ENCODE measurements at regions not wholly inside any gene's neighbourhood (a gene's known extent, or its start where the extent isn't known, plus 50 kb on each side); places are given as distances from the start of the nearest gene placed in this dataset.

DNA sequence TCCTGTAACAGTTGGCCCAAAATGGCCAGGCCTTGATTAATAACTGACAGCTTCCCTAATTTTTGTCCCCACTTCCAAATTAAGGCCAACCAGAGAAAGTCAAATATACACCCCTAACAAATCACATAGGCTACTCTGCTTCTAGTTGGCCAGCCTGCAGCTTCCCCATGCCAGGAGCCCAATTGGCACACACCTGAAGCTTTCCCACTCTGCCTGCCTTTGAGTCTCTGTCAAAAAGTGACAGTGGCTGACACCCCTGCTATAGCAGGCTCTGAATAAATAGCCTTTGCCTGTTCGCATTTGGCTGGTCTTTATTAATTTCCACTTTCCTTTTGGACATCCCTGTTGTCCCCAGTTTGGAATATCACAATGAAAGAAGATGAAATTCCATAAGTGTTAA, 256.6 kb upstream of the NCKAP5 start:
- no peak for DNase-seq (ENCODE audit: low spot score)
- Histone ChIP-seq H3K18ac (ENCODE audit: low read length) (no peak overlapping the region), H2BK15ac (ENCODE audit: low read length) (no peak overlapping the region), H3K14ac (ENCODE audit: low read length) (no peak overlapping the region), H3K27me3 (ENCODE audit: control insufficient read depth in 3 of 3, insufficient read depth in 3 of 3, low read depth in 1 of 3, low read length in 3 of 3) (no peaks in the 10 kb centered on the region), H3K27ac (replicated peaks; ENCODE audit: low read length) (no peak overlapping the region), H3K36me3 (replicated peaks in 1 of 2; ENCODE audit: control insufficient read depth in 2 of 2, insufficient read depth in 2 of 2, low read length in 2 of 2) (no peaks in the 10 kb centered on the region), H3K4me2 (ENCODE audit: insufficient read depth, low read length, poor library complexity, severe bottlenecking) (no peak overlapping the region), H2BK5ac (ENCODE audit: low read length) (no peak overlapping the region), H3K4ac (ENCODE audit: low read length) (no peak overlapping the region), H2BK12ac (ENCODE audit: low read length) (no peak overlapping the region), H2AFZ (ENCODE audit: low read length) (no peak overlapping the region), H2BK120ac (ENCODE audit: low read depth, low read length) (no peak overlapping the region), H3K4me1 (ENCODE audit: control insufficient read depth in 2 of 2, insufficient read depth in 1 of 2, low read depth in 1 of 2, low read length in 2 of 2) (peaks cover under 1 to 2% of the 10 kb centered on the region in 2 donors), H2AK5ac (ENCODE audit: low read depth, low read length) (no peak overlapping the region), H3K9me3 (replicated peaks in 1 of 2; ENCODE audit: control insufficient read depth in 2 of 2, insufficient read depth in 1 of 2, low read depth in 1 of 2, low read length in 2 of 2) (no peaks in the 10 kb centered on the region), H3K23ac (ENCODE audit: low read depth, low read length, poor library complexity) (no peak overlapping the region), H3K4me3 (ENCODE audit: low read length in 2 of 2) (no peak overlapping the region), H3K79me1 (ENCODE audit: low read depth, low read length) (no peaks in the 10 kb centered on the region), H4K91ac (ENCODE audit: low read depth, low read length, poor library complexity) (no peak overlapping the region), H4K8ac (ENCODE audit: low read depth, low read length) (no peak overlapping the region), H3K9ac (ENCODE audit: low read depth, low read length, poor library complexity) (no peak overlapping the region)
- no CpG with 5 or more reads among the region's 1 CpG for WGBS, 2 donors (ENCODE audit: extremely low coverage in 2 of 2, insufficient read length in 2 of 2, insufficient replicate concordance in 1 of 2)

DNA sequence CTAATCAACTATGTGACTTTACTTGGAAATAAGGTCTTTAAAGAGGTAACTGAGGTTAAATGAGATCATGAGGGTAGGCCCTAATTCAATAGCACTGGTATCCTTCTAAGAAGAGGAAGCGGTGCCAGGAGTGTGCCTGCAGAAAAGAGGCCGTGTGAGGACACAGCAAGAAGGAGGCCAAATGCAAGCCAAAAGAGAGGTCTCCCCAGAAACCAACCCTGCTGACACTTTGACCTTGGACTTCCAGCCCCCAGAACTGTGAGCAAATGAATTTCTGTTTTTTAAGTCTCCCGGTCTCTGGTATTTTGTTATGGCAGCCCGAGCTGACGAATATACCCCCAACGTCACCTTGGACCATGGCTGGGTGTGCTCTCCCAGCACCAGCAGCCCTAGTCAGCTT, 257.5 kb upstream of the NCKAP5 start:
- DNase-seq (ENCODE audit: low spot score), result no peak
- Histone ChIP-seq H2BK120ac (ENCODE audit: low read depth, low read length) (no peak overlapping the region), H3K4me2 (ENCODE audit: insufficient read depth, low read length, poor library complexity, severe bottlenecking) (no peak overlapping the region), H3K18ac (ENCODE audit: low read length) (no peak overlapping the region), H4K91ac (ENCODE audit: low read depth, low read length, poor library complexity) (no peak overlapping the region), H3K79me1 (ENCODE audit: low read depth, low read length) (no peaks in the 10 kb centered on the region), H3K9me3 (replicated peaks in 1 of 2; ENCODE audit: control insufficient read depth in 2 of 2, insufficient read depth in 1 of 2, low read depth in 1 of 2, low read length in 2 of 2) (no peaks in the 10 kb centered on the region), H3K23ac (ENCODE audit: low read depth, low read length, poor library complexity) (no peak overlapping the region), H2AK5ac (ENCODE audit: low read depth, low read length) (no peak overlapping the region), H3K36me3 (replicated peaks in 1 of 2; ENCODE audit: control insufficient read depth in 2 of 2, insufficient read depth in 2 of 2, low read length in 2 of 2) (no peaks in the 10 kb centered on the region), H2BK15ac (ENCODE audit: low read length) (no peak overlapping the region), H3K4me1 (ENCODE audit: control insufficient read depth in 2 of 2, insufficient read depth in 1 of 2, low read depth in 1 of 2, low read length in 2 of 2) (peaks cover 1 to 2% of the 10 kb centered on the region in 2 donors), H3K27me3 (ENCODE audit: control insufficient read depth in 3 of 3, insufficient read depth in 3 of 3, low read depth in 1 of 3, low read length in 3 of 3) (no peaks in the 10 kb centered on the region), H3K27ac (replicated peaks; ENCODE audit: low read length) (no peak overlapping the region), H2BK5ac (ENCODE audit: low read length) (no peak overlapping the region), H3K4me3 (ENCODE audit: low read length in 2 of 2) (no peak overlapping the region), H3K14ac (ENCODE audit: low read length) (no peak overlapping the region), H2BK12ac (ENCODE audit: low read length) (no peak overlapping the region), H4K8ac (ENCODE audit: low read depth, low read length) (no peak overlapping the region), H3K4ac (ENCODE audit: low read length) (no peak overlapping the region), H2AFZ (ENCODE audit: low read length) (no peak overlapping the region), H3K9ac (ENCODE audit: low read depth, low read length, poor library complexity) (no peak overlapping the region)
- no CpG with 5 or more reads among the region's 6 CpGs for WGBS, 2 donors (ENCODE audit: extremely low coverage in 2 of 2, insufficient read length in 2 of 2, insufficient replicate concordance in 1 of 2)

DNA sequence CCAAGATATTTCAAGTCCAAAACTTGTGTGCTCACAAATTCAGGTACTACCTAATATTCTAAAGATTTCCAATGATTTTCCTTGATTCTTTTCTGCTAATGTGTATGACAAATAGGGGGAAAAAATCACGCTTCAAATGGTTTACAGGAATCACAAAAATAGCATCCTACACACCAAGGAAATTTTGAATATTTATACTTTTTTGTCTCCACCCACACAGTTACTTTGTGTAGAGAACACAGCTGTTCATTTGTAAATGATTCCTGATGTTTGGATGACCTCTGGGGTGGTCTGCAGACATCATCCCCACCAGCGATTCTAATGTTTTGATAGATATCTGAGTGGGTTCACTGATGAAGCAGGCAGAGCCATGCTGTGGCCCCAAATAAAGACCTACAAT, 260.6 kb upstream of the NCKAP5 start:
- no peak overlapping the region for H3K4me2 ChIP-seq (ENCODE audit: insufficient read depth, low read length, poor library complexity, severe bottlenecking)
- WGBS, 2 donors (ENCODE audit: extremely low coverage in 2 of 2, insufficient read length in 2 of 2, insufficient replicate concordance in 1 of 2), result no CpG with 5 or more reads among the region's 2 CpGs
- H2BK12ac ChIP-seq (ENCODE audit: low read length), result no peak overlapping the region
- peaks cover 1 to 2% of the 10 kb centered on the region in 2 donors for H3K4me1 ChIP-seq (ENCODE audit: control insufficient read depth in 2 of 2, insufficient read depth in 1 of 2, low read depth in 1 of 2, low read length in 2 of 2)
- H2BK120ac ChIP-seq (ENCODE audit: low read depth, low read length), result no peak overlapping the region
- H3K9ac ChIP-seq (ENCODE audit: low read depth, low read length, poor library complexity), result no peak overlapping the region
- no peak overlapping the region for H2AFZ ChIP-seq (ENCODE audit: low read length)
- no peak overlapping the region for H3K14ac ChIP-seq (ENCODE audit: low read length)
- H3K4me3 ChIP-seq (ENCODE audit: low read length in 2 of 2), result no peak overlapping the region
- no peak overlapping the region for H3K4ac ChIP-seq (ENCODE audit: low read length)
- no peaks in the 10 kb centered on the region for H3K36me3 ChIP-seq (replicated peaks in 1 of 2; ENCODE audit: control insufficient read depth in 2 of 2, insufficient read depth in 2 of 2, low read length in 2 of 2)
- H3K23ac ChIP-seq (ENCODE audit: low read depth, low read length, poor library complexity), result no peak overlapping the region
- H3K27me3 ChIP-seq (ENCODE audit: control insufficient read depth in 3 of 3, insufficient read depth in 3 of 3, low read depth in 1 of 3, low read length in 3 of 3), result no peaks in the 10 kb centered on the region
- H3K79me1 ChIP-seq (ENCODE audit: low read depth, low read length), result no peaks in the 10 kb centered on the region
- H4K91ac ChIP-seq (ENCODE audit: low read depth, low read length, poor library complexity), result no peak overlapping the region
- H3K18ac ChIP-seq (ENCODE audit: low read length), result no peak overlapping the region
- H2BK5ac ChIP-seq (ENCODE audit: low read length), result no peak overlapping the region
- H2AK5ac ChIP-seq (ENCODE audit: low read depth, low read length), result no peak overlapping the region
- no peak overlapping the region for H3K27ac ChIP-seq (replicated peaks; ENCODE audit: low read length)
- peaks cover 2% of the 10 kb centered on the region in 2 donors for H3K9me3 ChIP-seq (replicated peaks in 1 of 2; ENCODE audit: control insufficient read depth in 2 of 2, insufficient read depth in 1 of 2, low read depth in 1 of 2, low read length in 2 of 2)
- no peak overlapping the region for H2BK15ac ChIP-seq (ENCODE audit: low read length)
- H4K8ac ChIP-seq (ENCODE audit: low read depth, low read length), result no peak overlapping the region
- DNase-seq (ENCODE audit: low spot score), result no peak

DNA sequence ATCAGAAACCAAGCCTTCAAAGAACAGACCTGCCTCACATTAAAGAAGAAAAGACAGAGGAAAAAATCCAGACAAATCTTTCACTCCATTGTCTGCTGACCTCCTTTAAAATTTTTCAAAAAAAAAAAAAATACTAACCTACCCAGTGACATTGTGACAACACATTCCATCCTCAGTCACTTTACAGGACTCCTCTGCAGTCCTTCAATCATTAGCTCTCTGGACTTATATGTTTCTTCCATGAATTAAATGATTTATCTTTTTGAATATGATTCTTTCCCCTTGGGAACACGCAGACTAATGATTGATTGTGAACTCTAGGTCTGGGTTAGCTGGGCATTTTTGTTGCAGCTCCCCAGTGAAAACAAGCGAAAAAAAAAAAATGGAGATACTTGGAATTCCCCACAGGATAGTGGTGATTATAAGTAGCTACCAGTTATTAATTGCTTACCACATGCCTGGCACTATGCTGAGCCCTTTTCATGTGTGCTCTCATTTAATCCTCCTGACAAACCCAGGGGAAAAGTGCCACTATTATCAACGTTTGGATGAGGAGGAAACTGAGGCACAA, 261.3 kb upstream of the NCKAP5 start:
- Histone ChIP-seq H2BK12ac (ENCODE audit: low read length) (no peak overlapping the region), H3K4me2 (ENCODE audit: insufficient read depth, low read length, poor library complexity, severe bottlenecking) (no peak overlapping the region), H3K4me3 (ENCODE audit: low read length in 2 of 2) (no peak overlapping the region), H3K27ac (replicated peaks; ENCODE audit: low read length) (no peak overlapping the region), H2BK120ac (ENCODE audit: low read depth, low read length) (no peak overlapping the region), H3K4ac (ENCODE audit: low read length) (no peak overlapping the region), H3K9ac (ENCODE audit: low read depth, low read length, poor library complexity) (no peak overlapping the region), H3K79me1 (ENCODE audit: low read depth, low read length) (no peaks in the 10 kb centered on the region), H2BK15ac (ENCODE audit: low read length) (no peak overlapping the region), H3K18ac (ENCODE audit: low read length) (no peak overlapping the region), H4K91ac (ENCODE audit: low read depth, low read length, poor library complexity) (no peak overlapping the region), H3K36me3 (replicated peaks in 1 of 2; ENCODE audit: control insufficient read depth in 2 of 2, insufficient read depth in 2 of 2, low read length in 2 of 2) (no peaks in the 10 kb centered on the region), H2AFZ (ENCODE audit: low read length) (no peak overlapping the region), H3K9me3 (replicated peaks in 1 of 2; ENCODE audit: control insufficient read depth in 2 of 2, insufficient read depth in 1 of 2, low read depth in 1 of 2, low read length in 2 of 2) (peaks cover 2% of the 10 kb centered on the region in 2 donors), H4K8ac (ENCODE audit: low read depth, low read length) (no peak overlapping the region), H3K4me1 (ENCODE audit: control insufficient read depth in 2 of 2, insufficient read depth in 1 of 2, low read depth in 1 of 2, low read length in 2 of 2) (peaks cover 1 to 2% of the 10 kb centered on the region in 2 donors), H3K27me3 (ENCODE audit: control insufficient read depth in 3 of 3, insufficient read depth in 3 of 3, low read depth in 1 of 3, low read length in 3 of 3) (no peaks in the 10 kb centered on the region), H3K14ac (ENCODE audit: low read length) (no peak overlapping the region), H2AK5ac (ENCODE audit: low read depth, low read length) (no peak overlapping the region), H3K23ac (ENCODE audit: low read depth, low read length, poor library complexity) (no peak overlapping the region), H2BK5ac (ENCODE audit: low read length) (no peak overlapping the region)
- DNase-seq (ENCODE audit: low spot score), result no peak
- WGBS, 2 donors (ENCODE audit: extremely low coverage in 2 of 2, insufficient read length in 2 of 2, insufficient replicate concordance in 1 of 2), result no CpG with 5 or more reads among the region's 3 CpGs

Measured in neuronal stem cell (in vitro differentiated cells).